ENCODE measurements at regions not wholly inside any gene's neighbourhood (a gene's known extent, or its start where the extent isn't known, plus 50 kb on each side); places are given as distances from the start of the nearest gene placed in this dataset.
"Not testable (repeated sequence)": the region's sequence is repeated elsewhere in the genome, so short reads cannot be mapped to it uniquely, and the experiment has no call there.

GRCh38 chr4:132707955-132708354, 441.1 kb upstream of the PCDH10 start:
- DNase-seq: no peak

GRCh38 chr4:132709056-132709455, 440.0 kb upstream of the PCDH10 start:
- no peak for DNase-seq

DNA sequence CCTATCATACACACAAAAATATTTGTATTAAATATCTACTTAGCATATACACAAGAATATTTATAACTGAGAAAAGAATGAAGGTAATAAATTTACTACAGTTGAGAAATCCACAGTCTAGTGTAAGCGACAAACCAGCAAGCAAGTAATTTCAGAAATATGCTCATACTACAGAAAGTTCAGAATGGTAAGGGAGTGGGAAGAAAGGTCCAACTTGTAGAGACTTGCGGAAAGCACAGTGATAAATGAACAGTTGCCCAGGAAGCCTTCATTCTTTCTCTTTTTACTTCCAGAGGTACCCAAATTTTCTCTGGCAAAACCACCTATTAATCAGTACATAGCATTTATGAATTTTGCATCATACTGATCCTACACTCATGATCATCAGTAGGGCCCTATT, 438.1 kb upstream of the PCDH10 start:
- DNase-seq: no peak

DNA sequence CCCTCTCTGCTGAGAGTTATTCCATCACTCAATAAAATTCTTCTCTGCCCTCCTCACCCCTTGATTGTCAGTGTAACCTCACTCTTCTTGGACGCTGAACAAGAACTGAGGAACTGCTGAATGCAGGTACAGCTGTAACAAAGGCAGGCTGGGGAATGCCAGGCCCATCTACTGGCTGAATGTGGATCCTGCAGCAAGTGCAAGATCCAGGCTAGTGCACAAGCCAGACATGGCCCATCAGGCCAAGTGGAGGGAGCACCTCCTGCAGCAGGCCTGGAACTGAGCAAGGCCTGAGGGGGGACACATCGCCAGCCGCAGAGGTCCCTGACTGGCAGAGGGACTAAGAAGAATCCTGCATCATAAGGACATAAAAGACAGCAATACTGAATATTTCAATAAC, 411.8 kb upstream of the PCDH10 start:
- no peak for DNase-seq

DNA sequence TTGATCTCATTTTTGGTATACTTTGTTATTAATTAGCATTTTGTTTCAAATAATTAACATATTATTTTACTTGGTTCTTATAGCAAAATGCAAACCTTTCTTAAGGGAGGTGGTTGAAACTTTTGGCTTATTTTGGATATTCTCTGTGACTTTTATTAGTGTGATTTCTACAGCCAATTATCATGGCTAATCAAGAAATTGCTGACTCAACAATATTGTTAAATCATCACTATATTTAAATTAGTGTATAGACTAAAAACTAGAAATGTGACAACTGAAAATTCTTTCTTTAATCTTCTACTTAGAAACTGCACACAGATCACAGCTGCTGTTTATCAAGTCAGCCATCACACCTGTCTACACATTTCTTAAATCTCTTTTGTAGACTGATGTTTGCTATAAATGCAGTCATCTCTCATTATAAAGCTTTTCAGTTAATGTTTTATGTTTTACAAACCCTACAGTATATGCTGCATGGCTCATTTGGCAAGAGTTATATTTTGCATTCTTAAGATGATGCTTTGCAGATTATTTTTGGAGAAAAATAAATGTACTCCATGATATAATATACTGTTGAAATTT, 389.8 kb upstream of the PCDH10 start:
- no peak for DNase-seq

GRCh38 chr4:132763465-132763864, 385.6 kb upstream of the PCDH10 start:
- no peak for DNase-seq

DNA sequence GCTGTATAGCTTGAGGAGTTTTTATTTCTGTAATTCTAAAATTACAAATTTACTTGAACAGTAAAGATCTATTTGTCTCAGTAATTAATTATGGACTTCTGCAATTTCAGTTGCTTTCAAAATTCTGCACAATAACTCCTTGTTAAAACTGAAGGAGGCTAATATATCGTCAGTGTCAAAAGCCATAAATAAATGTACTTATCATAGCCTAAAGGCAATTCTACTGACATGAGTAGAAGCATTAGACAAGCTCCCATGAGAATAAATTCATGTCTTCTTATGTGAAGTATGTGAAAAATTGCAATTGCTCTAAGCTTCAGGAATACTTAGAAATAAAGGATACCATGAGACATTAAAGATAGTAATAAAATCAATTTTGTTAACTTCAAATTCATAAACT, 381.2 kb upstream of the PCDH10 start:
- DNase-seq: no peak

- no peak for DNase-seq
Measured at GRCh38 chr4:132770776-132771175, 378.3 kb upstream of the PCDH10 start.

DNA sequence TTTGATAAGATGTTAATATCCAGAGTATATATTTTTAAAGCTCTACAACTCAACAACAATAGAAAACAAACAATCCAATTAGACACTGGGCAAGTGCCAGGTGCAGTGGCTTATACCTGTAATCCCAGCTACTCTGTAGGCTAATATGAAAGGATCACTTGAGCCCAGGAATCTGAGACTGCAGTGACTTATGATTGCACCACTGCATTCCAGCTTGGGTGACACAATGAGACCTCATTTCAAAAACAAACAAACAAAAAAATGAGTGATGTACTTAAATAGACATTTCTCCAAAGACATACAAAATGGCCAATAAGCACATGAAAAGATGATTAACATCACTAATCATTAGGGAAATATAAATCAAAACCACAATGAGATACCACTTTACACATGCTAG, 356.8 kb upstream of the PCDH10 start:
- no peak for DNase-seq

DNA sequence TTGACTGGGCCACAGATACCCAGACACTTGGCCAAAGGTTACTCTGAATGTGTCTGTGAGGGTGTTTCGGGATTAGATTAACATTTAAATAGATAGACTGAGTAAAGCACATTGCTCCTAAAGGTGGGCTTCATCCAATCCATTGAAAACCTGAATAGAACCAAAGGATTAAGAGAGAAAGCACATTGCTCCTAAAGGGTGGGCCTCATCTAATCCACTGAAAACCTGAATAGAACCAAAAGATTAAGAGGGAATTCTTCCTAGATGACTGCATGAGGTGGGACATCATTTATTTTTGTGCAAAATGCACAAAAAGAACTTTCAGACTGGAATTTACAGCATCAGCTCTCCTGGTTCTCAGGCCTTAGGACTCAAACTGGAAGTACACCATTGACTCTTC, 351.2 kb upstream of the PCDH10 start:
- no peak for DNase-seq

DNA sequence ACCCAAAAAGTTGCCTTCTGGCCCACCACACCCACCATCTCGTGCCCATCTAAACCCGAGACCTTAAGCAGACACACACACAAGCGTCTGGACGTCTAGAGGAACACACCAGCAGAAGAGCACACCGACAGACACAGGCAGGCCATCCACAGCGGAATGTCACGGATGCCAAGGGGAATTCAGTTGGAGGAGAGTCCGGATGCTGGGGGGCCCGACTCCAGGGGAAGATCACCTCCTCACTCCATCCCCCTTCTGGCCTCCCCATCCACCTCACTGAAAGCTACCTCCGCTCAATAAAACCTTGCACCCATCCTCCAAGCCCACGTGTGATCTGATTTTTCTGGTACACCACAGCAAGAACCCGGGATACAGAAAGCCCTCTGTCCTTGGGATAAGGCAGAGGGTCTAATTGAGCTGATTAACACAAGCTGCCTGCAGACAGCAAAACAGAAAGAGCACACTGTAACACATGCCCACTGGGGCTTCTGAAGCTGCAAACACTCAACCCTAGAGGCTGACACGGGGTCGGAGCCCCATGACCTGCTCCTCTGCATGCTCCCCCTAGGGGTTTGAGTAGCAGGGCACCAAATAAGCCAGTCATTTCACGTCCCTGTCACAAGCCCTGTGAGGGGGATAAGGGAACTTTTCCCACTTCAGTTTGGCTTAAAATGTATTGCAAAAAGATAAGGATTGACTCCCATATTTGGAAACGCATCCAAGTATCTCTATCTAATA, 339.6 kb upstream of the PCDH10 start:
- no peak for DNase-seq

GRCh38 chr4:132813061-132813460, 336.0 kb upstream of the PCDH10 start:
- not testable (repeated sequence) for DNase-seq

DNA sequence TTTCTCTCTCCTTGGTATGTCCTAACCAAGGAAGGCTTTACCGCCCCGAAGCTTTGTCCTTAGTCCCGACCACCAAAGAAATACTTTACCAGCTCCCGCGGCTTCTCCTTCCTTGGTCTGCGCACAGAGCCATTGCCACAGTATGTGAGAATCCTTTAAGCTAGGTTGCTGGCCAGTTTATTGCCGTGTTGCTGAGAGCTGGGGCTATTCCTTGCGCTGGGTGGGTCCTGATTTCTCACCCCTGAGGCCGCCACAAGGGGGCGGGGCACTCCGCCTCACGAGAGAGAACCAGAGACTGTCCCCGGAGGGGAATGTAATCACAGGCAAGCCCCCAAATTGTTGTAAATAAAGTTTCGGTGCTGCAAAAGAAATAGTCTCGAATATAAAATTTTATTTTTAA, 331.0 kb upstream of the PCDH10 start:
- peak in 1 of 2 experiments; percentile 10 for DNase-seq

- DNase-seq: no peak
Measured at GRCh38 chr4:132823419-132823818, 325.7 kb upstream of the PCDH10 start.

- DNase-seq: no peak
Measured at GRCh38 chr4:132824761-132825160, 324.3 kb upstream of the PCDH10 start.

- no peak for DNase-seq
Measured at GRCh38 chr4:132827522-132827921, 321.6 kb upstream of the PCDH10 start.

- DNase-seq: no peak
Measured at GRCh38 chr4:132838244-132838643, 310.9 kb upstream of the PCDH10 start.

- no peak for DNase-seq
Measured at GRCh38 chr4:132839070-132839469, 310.0 kb upstream of the PCDH10 start.

DNA sequence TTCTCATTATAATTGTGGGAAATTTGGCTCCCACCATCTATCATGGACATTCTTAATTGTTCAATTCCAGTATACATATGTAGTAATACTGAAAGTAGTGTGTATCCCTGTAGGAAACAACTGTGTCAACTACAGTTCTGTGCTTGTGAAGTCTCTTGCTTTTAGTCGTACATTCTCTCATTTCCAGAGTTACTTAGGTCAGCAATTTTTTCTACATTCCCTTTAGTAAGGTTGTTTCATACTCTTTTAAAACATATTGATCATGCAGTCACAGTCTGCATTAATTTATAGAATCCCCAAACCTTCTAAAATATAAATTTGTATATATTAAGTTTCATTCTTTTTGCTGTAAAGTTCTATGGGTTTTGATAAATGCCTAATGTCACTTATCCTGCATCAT, 289.2 kb upstream of the PCDH10 start:
- DNase-seq: no peak

DNA sequence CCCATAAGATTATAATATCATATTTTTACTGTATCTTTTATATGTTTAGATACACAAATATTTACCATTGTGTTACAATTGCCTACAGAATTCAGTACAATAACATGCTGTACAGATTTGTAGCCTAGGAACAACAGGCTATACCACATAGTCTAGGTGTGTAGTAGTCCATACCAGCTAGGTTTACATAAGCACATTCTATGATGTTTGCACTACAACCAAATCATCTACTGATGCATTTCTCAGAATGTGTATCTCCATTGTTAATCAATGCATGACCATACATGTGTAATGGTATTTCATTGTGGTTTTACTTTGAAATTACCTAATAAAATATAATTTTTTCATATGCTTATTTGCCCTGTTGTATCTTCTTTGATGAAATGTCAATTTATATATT, 288.1 kb upstream of the PCDH10 start:
- no peak for DNase-seq

DNA sequence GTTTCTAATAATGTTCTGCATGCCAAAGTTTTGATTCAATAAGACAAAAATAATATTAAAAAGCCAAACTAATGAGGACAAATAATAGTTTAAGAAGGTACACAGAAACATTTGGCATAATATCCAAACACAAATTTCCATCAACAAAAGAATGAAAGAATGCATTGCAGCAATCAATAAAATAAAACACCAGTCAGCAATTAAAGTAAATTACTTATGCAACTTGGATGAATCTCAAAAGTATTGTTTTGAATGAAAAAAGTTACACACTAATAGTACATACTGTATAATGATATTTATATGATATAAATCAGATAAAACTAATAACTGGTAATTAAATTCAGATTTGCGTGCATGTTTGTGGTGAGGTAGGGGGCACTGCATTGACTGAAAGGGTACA, 285.5 kb upstream of the PCDH10 start:
- no peak for DNase-seq

- DNase-seq: no peak
Measured at GRCh38 chr4:132865458-132865857, 283.6 kb upstream of the PCDH10 start.

DNA sequence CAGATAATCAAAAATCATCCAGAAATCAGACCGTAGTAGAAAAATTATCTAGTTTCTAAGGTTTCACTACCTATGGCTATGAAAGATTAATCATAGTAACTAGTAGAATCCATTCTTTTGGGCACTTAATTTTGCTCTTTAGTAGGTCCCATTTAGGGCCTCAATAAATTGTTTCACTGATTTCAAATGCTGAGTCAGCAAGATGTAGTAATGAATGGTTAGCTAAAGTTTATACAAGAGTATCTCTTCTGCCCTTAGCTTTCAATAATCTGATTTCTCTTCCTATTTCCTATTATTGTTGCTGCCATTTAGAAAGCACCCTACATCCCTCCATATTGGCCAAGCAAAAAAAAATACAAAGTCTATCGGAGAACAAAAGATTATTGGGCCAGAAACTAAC, 283.2 kb upstream of the PCDH10 start:
- no peak for DNase-seq

DNA sequence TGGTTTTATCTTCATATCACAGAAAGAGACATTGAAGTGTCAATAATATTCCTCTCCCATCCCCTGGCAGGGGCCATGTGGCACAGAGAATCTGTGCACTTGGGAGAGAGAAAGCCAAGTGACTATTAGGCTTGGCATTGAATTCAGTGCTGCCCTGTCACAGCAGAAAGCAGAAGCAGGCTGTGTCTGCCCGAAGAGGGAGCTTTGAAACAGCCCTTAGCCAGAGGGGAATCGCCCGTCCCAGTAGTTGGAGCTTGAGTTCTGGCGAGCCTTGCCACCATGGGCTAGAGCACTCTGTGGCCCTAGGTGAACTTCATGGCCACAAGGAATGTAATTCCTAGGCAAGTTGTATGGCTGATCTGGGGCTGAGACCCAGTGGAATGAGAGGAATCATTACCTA, 282.5 kb upstream of the PCDH10 start:
- DNase-seq: no peak

- DNase-seq: no peak
Measured at GRCh38 chr4:132893787-132894186, 255.3 kb upstream of the PCDH10 start.
